NCI-H2196 (cell line): ENCODE measurements at regions not wholly inside any gene's neighbourhood (a gene's known extent, or its start where the extent isn't known, plus 50 kb on each side); places are given as distances from the start of the nearest gene placed in this dataset.

Source experiments
- DNase-seq: peaks from one replicate; lab custom pipeline; 2025; ENCODE audit not compliant: unreplicated experiment; lab: John Stamatoyannopoulos, UW

GRCh38 chr2:58517881-58518280 is 276.8 kb upstream of the FANCL start:
- no peak for DNase-seq

GRCh38 chr2:58516695-58517094 is 275.6 kb upstream of the FANCL start:
- DNase-seq, result no peak

GRCh38 chr2:58515827-58516573 is 274.9 kb upstream of the FANCL start:
- DNase-seq, result no peak

- DNase-seq, result no peak
Measured at GRCh38 chr2:58514252-58514651, 273.1 kb upstream of the FANCL start.

GRCh38 chr2:58512878-58513277 is 271.8 kb upstream of the FANCL start:
- no peak for DNase-seq

- no peak for DNase-seq
Measured at GRCh38 chr2:58508006-58508405, 266.9 kb upstream of the FANCL start.

- DNase-seq, result no peak
Measured at GRCh38 chr2:58503918-58504317, 262.8 kb upstream of the FANCL start.

GRCh38 chr2:58502931-58503330 is 261.8 kb upstream of the FANCL start:
- DNase-seq, result no peak

- DNase-seq, result no peak
Measured at GRCh38 chr2:58501371-58502160, 260.4 kb upstream of the FANCL start.

GRCh38 chr2:58497168-58497567 is 256.0 kb upstream of the FANCL start:
- DNase-seq, result no peak

GRCh38 chr2:58495806-58496205 is 254.7 kb upstream of the FANCL start:
- no peak for DNase-seq

- no peak for DNase-seq
Measured at GRCh38 chr2:58494071-58494501, 253.0 kb upstream of the FANCL start.

- DNase-seq, result no peak
Measured at GRCh38 chr2:58484629-58485028, 243.5 kb upstream of the FANCL start.

GRCh38 chr2:58484221-58484620 is 243.1 kb upstream of the FANCL start:
- no peak for DNase-seq

GRCh38 chr2:58483307-58483706 is 242.2 kb upstream of the FANCL start:
- no peak for DNase-seq

- no peak for DNase-seq
Measured at GRCh38 chr2:58481670-58482069, 240.5 kb upstream of the FANCL start.

GRCh38 chr2:58480141-58480540 is 239.0 kb upstream of the FANCL start:
- DNase-seq, result no peak

- DNase-seq, result no peak
Measured at GRCh38 chr2:58479535-58480140, 238.5 kb upstream of the FANCL start.

- no peak for DNase-seq
Measured at GRCh38 chr2:58476556-58476955, 235.4 kb upstream of the FANCL start.

- no peak for DNase-seq
Measured at GRCh38 chr2:58475756-58476155, 234.6 kb upstream of the FANCL start.

GRCh38 chr2:58473165-58473564 is 232.0 kb upstream of the FANCL start:
- DNase-seq, result no peak

- no peak for DNase-seq
Measured at GRCh38 chr2:58466804-58467203, 225.7 kb upstream of the FANCL start.
